ENCODE measurements at regions not wholly inside any gene's neighbourhood (a gene's known extent, or its start where the extent isn't known, plus 50 kb on each side); places are given as distances from the start of the nearest gene placed in this dataset.

DNA sequence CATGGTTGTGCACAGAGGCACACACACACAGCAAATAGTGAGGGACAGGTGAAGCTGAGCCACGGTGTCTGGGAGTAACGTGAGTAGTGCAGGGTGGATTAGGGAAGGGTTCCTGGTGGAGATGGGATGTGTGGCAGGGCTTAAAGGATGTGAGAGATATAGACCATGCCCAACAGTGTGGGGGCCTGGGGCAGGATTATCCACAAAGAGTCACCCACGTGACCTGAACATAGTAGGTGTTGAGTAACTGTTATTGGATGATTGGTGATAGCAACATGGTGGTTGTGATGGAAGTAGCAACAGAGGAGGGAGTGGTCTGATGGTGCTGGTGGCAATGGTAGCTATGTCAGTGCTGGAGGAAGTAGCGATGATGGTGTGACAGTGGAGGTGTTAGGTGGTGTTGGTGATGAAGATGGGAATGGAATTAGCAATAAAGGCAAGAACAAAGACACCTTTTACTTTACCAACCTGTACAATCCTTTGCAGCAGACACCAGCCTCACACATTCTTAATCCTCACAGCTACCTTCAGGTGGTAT, 135.1 kb downstream of the MRPL14 start:
- no peak for TF ChIP-seq POLR2A (IDR thresholded peaks at IDR 0.05; ENCODE audit: borderline replicate concordance, extremely low read depth, insufficient read depth, insufficient read length)
- TF ChIP-seq, protein P1, sequence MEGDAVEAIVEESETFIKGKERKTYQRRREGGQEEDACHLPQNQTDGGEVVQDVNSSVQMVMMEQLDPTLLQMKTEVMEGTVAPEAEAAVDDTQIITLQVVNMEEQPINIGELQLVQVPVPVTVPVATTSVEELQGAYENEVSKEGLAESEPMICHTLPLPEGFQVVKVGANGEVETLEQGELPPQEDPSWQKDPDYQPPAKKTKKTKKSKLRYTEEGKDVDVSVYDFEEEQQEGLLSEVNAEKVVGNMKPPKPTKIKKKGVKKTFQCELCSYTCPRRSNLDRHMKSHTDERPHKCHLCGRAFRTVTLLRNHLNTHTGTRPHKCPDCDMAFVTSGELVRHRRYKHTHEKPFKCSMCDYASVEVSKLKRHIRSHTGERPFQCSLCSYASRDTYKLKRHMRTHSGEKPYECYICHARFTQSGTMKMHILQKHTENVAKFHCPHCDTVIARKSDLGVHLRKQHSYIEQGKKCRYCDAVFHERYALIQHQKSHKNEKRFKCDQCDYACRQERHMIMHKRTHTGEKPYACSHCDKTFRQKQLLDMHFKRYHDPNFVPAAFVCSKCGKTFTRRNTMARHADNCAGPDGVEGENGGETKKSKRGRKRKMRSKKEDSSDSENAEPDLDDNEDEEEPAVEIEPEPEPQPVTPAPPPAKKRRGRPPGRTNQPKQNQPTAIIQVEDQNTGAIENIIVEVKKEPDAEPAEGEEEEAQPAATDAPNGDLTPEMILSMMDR (IDR thresholded peaks at IDR 0.05 in 2 of 3, conservative IDR thresholded peaks at IDR 0.05 in 1 of 3; ENCODE audit: borderline replicate concordance in 1 of 3, insufficient read depth in 1 of 3, low read depth in 2 of 3, low read length in 2 of 3): no peak
- TF ChIP-seq EZH2phosphoT487 (IDR thresholded peaks at IDR 0.05; ENCODE audit: borderline replicate concordance): no peak
- TF ChIP-seq SP1 (IDR thresholded peaks at IDR 0.05; ENCODE audit: low read depth): no peak
- no peak for TF ChIP-seq EZH2 (IDR thresholded peaks at IDR 0.05)
- no peak for TF ChIP-seq RAD21 (IDR thresholded peaks at IDR 0.05; ENCODE audit: low read depth)
- no peak for TF ChIP-seq YY1 (IDR thresholded peaks at IDR 0.05; ENCODE audit: extremely low read depth, insufficient replicate concordance, low read depth, low read length)
- no peak for TF ChIP-seq CEBPB (IDR thresholded peaks at IDR 0.05; ENCODE audit: low read depth)
- TF ChIP-seq, protein P2, sequence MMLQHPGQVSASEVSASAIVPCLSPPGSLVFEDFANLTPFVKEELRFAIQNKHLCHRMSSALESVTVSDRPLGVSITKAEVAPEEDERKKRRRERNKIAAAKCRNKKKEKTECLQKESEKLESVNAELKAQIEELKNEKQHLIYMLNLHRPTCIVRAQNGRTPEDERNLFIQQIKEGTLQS (IDR thresholded peaks at IDR 0.05): no peak
- TF ChIP-seq CBX3 (IDR thresholded peaks at IDR 0.05; ENCODE audit: low read depth): no peak
- no peak for TF ChIP-seq ZFX (IDR thresholded peaks at IDR 0.05)

All from HCT116 (cell line).